Omental fat pad (tissue), 3 donors: ENCODE measurements at regions not wholly inside any gene's neighbourhood (a gene's known extent, or its start where the extent isn't known, plus 50 kb on each side); places are given as distances from the start of the nearest gene placed in this dataset.
"Not testable (repeated sequence)": the region's sequence is repeated elsewhere in the genome, so short reads cannot be mapped to it uniquely, and the experiment has no call there.

Experiments used
- ATAC-seq: fragments of 150-250 bp; one replicate; pipeline ENCODE4 v1.9.1; 2016; ENCODE audit warnings: mild to moderate bottlenecking, moderate library complexity; ENCODE audit not compliant: low FRiP score
- DNase-seq: peaks from one replicate; pipeline ENCODE4 v3.0.0-alpha.2; 2019; ENCODE audit warnings: low spot score
- CTCF ChIP-seq, 3 donors: fragments of 450-650 bp; IDR thresholded peaks; one replicate each; pipeline ENCODE4 v1.5.1; 2016 to 2017; ENCODE audit warnings: antibody characterized with exemption in 3 of 3, mild to moderate bottlenecking in 3 of 3, moderate library complexity in 2 of 3

- no peak for DNase-seq
- ATAC-seq, result no peak
Observed at GRCh38 chr1:87426463-87427249, 98.0 kb downstream of the LMO4 start.

GRCh38 chr1:87428367-87428766 is 99.7 kb downstream of the LMO4 start:
- DNase-seq, result no peak
- no peak for TF ChIP-seq CTCF (IDR thresholded peaks at IDR 0.05)
- no peak for ATAC-seq

More at GRCh38 chr1:87426463-87427249, 98.0 kb downstream of the LMO4 start:
- TF ChIP-seq CTCF (IDR thresholded peaks at IDR 0.05), result no peak

- DNase-seq, result no peak
- TF ChIP-seq CTCF (IDR thresholded peaks at IDR 0.05), result no peak
- no peak for ATAC-seq
Observed at GRCh38 chr1:87428883-87429282, 100.2 kb downstream of the LMO4 start.

GRCh38 chr1:87432685-87433084 is 104.0 kb downstream of the LMO4 start:
- TF ChIP-seq CTCF (IDR thresholded peaks at IDR 0.05), result no peak
- no peak for ATAC-seq
- DNase-seq, result no peak

GRCh38 chr1:87433101-87433500 is 104.4 kb downstream of the LMO4 start:
- DNase-seq, ATAC-seq: not testable (repeated sequence)

GRCh38 chr1:87435484-87435883 is 106.8 kb downstream of the LMO4 start:
- no peak for TF ChIP-seq CTCF (IDR thresholded peaks at IDR 0.05)
- ATAC-seq, result no peak
- no peak for DNase-seq

- peak; percentile 41 for ATAC-seq
- not testable (repeated sequence) for DNase-seq
Observed at GRCh38 chr1:87436115-87436514, 107.4 kb downstream of the LMO4 start.

GRCh38 chr1:87436534-87436933 is 107.9 kb downstream of the LMO4 start:
- TF ChIP-seq CTCF (IDR thresholded peaks at IDR 0.05), result no peak
- ATAC-seq, result no peak

More at GRCh38 chr1:87436534-87436933, 107.9 kb downstream of the LMO4 start:
- DNase-seq, result no peak
